ENCODE measurements at regions not wholly inside any gene's neighbourhood (a gene's known extent, or its start where the extent isn't known, plus 50 kb on each side); places are given as distances from the start of the nearest gene placed in this dataset.

- Histone ChIP-seq H3K4me3 (ENCODE audit: insufficient read depth, low read depth, low read length) (no peak overlapping the region), H3K36me3 (replicated peaks; ENCODE audit: control insufficient read depth, insufficient read depth, low read length) (no peaks in the 10 kb centered on the region), H3K27me3 (ENCODE audit: control insufficient read depth, insufficient read depth, low read length) (no peaks in the 10 kb centered on the region)
- DNase-seq: no peak
Measured at GRCh38 chr14:44108601-44109000, 398.5 kb downstream of the FSCB start.

DNA sequence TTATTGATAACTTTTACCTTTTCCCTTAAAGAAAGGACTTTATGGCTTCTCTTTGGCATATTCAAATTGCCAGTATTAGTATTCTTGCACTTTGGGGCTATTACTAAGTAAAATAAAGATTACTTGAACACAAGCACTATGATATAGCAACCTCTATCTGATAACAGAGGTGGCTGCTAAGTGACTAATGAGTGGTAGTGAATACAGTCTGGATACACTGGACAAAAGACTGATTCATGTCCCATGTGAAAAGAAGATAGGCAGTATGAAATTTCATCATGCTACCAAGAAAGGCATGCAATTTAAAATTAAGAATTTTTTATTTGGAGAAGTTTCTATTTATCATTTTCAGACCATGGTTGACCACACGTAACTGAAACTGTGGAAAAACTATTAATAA lies 399.9 kb downstream of the FSCB start:
- H3K27me3 ChIP-seq (ENCODE audit: control insufficient read depth, insufficient read depth, low read length): no peaks in the 10 kb centered on the region
- no peak overlapping the region for H3K4me3 ChIP-seq (ENCODE audit: insufficient read depth, low read depth, low read length)
- H3K36me3 ChIP-seq (replicated peaks; ENCODE audit: control insufficient read depth, insufficient read depth, low read length): no peaks in the 10 kb centered on the region
- no peak for DNase-seq

DNA sequence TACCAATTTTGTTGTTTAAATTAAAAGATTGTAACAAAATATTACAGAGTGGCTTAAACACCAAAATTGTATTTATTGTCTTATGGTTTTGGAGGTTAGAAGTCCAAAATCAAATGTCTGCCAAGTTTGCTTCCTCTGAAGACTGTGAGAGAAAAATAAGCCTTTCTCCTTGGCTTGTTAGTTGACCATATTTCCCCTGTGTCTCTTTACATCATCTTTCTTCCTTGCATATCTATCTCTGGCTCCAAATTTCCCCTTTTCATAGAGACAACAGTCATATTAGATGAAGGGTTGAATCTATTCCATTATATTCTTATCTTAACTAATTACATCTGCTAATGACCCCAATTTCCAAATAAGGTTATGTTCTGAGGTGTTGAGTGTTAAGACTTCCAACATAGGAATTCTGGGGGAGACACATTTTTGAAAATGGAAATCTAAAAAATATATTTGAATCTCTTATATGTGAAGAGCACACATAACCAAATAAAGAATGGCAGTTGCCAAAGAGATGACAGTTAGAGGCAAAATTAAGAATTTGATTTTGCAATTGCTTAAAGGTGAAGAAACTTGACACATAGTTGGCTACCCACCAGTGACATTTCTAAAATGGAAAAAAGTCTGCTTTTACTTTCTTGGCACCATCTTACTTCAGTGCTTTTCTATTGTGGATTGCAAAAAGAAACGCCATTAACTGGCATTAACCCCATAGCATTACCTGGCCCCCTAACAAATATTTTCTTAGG lies 407.2 kb downstream of the FSCB start:
- no peak for DNase-seq
- Histone ChIP-seq H3K36me3 (replicated peaks; ENCODE audit: control insufficient read depth, insufficient read depth, low read length) (no peaks in the 10 kb centered on the region), H3K4me3 (ENCODE audit: insufficient read depth, low read depth, low read length) (no peak overlapping the region), H3K27me3 (ENCODE audit: control insufficient read depth, insufficient read depth, low read length) (no peaks in the 10 kb centered on the region)

DNA sequence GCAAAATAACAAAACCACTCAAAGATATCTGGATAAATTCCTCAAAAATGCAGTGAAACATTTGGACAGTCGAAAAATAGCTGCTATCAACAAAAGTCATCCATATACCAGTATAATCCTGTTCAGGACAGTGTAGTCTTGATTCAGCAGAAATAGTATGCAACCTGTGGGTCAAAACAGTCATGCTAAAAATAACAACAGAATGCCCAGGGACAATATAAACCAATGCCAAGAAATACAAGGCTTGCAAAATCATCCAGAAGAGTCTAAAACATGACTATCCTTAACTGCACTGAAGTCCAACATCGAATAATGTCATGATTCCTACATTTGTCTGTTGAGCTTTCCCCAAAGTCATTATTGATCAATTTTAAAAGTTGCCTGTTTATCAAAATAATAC lies 425.9 kb downstream of the FSCB start:
- no peak for DNase-seq
- no peaks in the 10 kb centered on the region for H3K36me3 ChIP-seq (replicated peaks; ENCODE audit: control insufficient read depth, insufficient read depth, low read length)

GRCh38 chr14:44070046-44070445 lies 437.0 kb downstream of the FSCB start:
- no peak for DNase-seq
- Histone ChIP-seq H3K27me3 (ENCODE audit: control insufficient read depth, insufficient read depth, low read length) (no peaks in the 10 kb centered on the region), H3K4me3 (ENCODE audit: insufficient read depth, low read depth, low read length) (no peak overlapping the region), H3K36me3 (replicated peaks; ENCODE audit: control insufficient read depth, insufficient read depth, low read length) (no peaks in the 10 kb centered on the region)

More for the DNA sequence above, 425.9 kb downstream of the FSCB start:
- Histone ChIP-seq H3K27me3 (ENCODE audit: control insufficient read depth, insufficient read depth, low read length) (no peaks in the 10 kb centered on the region), H3K4me3 (ENCODE audit: insufficient read depth, low read depth, low read length) (no peak overlapping the region)

- H3K36me3 ChIP-seq (replicated peaks; ENCODE audit: control insufficient read depth, insufficient read depth, low read length): no peaks in the 10 kb centered on the region
- no peak for DNase-seq
- H3K4me3 ChIP-seq (ENCODE audit: insufficient read depth, low read depth, low read length): no peak overlapping the region
- H3K27me3 ChIP-seq (ENCODE audit: control insufficient read depth, insufficient read depth, low read length): no peaks in the 10 kb centered on the region
Measured at GRCh38 chr14:44053422-44053821, 453.7 kb downstream of the FSCB start.

DNA sequence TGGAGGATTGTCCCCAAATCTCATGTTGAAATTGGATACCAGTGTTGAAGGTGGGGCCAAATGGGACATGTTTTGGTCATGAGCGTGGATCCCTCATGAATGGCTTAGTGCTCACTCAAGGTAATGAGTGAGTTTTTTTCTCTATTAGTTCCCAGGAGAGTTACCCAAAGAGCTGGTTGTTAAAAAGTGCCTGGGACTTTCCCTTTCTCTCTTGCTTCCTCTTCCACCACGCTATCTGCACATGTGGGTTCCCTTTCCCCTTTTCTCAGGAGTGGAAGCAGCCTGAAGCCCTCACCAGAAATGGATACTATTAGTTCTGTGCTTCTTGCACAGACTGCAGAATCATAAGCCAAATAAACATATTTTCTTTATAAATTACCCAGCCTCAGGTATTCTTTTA lies 465.4 kb downstream of the FSCB start:
- Histone ChIP-seq H3K36me3 (replicated peaks; ENCODE audit: control insufficient read depth, insufficient read depth, low read length) (no peaks in the 10 kb centered on the region), H3K4me3 (ENCODE audit: insufficient read depth, low read depth, low read length) (no peak overlapping the region), H3K27me3 (ENCODE audit: control insufficient read depth, insufficient read depth, low read length) (no peaks in the 10 kb centered on the region)
- no peak for DNase-seq

GRCh38 chr14:44040561-44040960 lies 466.5 kb downstream of the FSCB start:
- Histone ChIP-seq H3K4me3 (ENCODE audit: insufficient read depth, low read depth, low read length) (no peak overlapping the region), H3K36me3 (replicated peaks; ENCODE audit: control insufficient read depth, insufficient read depth, low read length) (no peaks in the 10 kb centered on the region), H3K27me3 (ENCODE audit: control insufficient read depth, insufficient read depth, low read length) (no peaks in the 10 kb centered on the region)
- DNase-seq: no peak

DNA sequence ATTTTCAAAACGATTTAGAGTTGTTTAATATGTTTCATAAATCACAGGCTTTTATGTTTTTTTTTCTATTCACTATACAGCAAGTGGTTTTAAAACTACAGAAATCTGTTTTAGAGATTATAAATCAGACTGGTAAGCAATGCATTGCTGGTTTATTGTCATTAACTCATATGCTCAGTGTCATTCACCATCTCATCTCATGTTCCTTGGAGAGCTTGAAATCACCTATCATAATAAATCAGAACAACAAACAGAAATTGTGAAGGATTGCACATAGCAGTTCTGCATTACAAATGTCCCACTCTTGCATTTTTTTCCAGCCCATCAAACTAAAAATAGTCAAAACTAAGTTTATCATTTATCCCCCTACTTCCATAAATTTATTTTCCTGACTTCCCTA lies 470.8 kb downstream of the FSCB start:
- DNase-seq: no peak
- Histone ChIP-seq H3K27me3 (ENCODE audit: control insufficient read depth, insufficient read depth, low read length) (no peaks in the 10 kb centered on the region), H3K4me3 (ENCODE audit: insufficient read depth, low read depth, low read length) (no peak overlapping the region), H3K36me3 (replicated peaks; ENCODE audit: control insufficient read depth, insufficient read depth, low read length) (no peaks in the 10 kb centered on the region)

DNA sequence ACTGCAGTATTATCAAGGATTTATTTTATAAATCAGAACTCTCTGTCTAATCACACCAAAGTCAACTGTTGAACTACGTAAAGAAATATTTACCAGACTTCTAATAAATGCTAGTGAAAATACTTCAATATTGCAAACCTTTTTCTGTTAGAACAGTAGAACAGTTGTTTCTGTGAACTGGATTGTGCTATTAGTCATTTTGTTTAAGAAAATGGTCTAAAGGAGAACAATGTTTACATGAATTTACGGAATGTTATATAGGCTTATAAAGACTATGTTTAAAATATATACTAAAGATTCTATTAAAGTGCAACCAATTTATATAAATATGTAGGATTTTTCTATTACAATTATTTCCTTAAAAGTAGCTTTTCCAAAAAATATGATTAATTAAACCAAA lies 471.4 kb downstream of the FSCB start:
- no peaks in the 10 kb centered on the region for H3K36me3 ChIP-seq (replicated peaks; ENCODE audit: control insufficient read depth, insufficient read depth, low read length)
- no peaks in the 10 kb centered on the region for H3K27me3 ChIP-seq (ENCODE audit: control insufficient read depth, insufficient read depth, low read length)
- no peak for DNase-seq
- no peak overlapping the region for H3K4me3 ChIP-seq (ENCODE audit: insufficient read depth, low read depth, low read length)

- no peak overlapping the region for H3K4me3 ChIP-seq (ENCODE audit: insufficient read depth, low read depth, low read length)
- no peaks in the 10 kb centered on the region for H3K27me3 ChIP-seq (ENCODE audit: control insufficient read depth, insufficient read depth, low read length)
- DNase-seq: peak; percentile 0
- no peaks in the 10 kb centered on the region for H3K36me3 ChIP-seq (replicated peaks; ENCODE audit: control insufficient read depth, insufficient read depth, low read length)
Measured at GRCh38 chr14:44030831-44031383, 476.2 kb downstream of the FSCB start.

DNA sequence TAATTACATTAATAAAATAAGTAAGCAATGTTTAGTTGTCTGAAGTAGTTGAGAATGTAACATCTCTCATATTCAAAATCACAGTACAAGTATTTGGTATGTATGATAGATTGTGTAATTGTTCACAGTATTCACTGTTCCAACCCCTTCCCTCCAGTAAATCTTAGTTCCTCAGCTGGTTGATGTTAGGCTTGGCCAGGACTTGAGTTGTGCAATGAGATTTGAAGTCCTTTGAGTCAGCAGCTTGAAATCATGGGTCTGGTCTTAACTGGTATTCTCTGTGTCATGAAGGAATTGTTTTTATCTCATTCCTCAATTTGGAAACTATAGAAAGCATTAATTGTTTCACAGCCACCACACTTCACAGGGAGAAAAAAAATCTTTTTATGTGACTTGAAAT lies 477.1 kb downstream of the FSCB start:
- Histone ChIP-seq H3K4me3 (ENCODE audit: insufficient read depth, low read depth, low read length) (no peak overlapping the region), H3K27me3 (ENCODE audit: control insufficient read depth, insufficient read depth, low read length) (no peaks in the 10 kb centered on the region), H3K36me3 (replicated peaks; ENCODE audit: control insufficient read depth, insufficient read depth, low read length) (no peaks in the 10 kb centered on the region)
- DNase-seq: no peak

GRCh38 chr14:44027397-44027796 lies 479.7 kb downstream of the FSCB start:
- H3K36me3 ChIP-seq (replicated peaks; ENCODE audit: control insufficient read depth, insufficient read depth, low read length): no peaks in the 10 kb centered on the region
- no peak overlapping the region for H3K4me3 ChIP-seq (ENCODE audit: insufficient read depth, low read depth, low read length)
- DNase-seq: no peak
- no peaks in the 10 kb centered on the region for H3K27me3 ChIP-seq (ENCODE audit: control insufficient read depth, insufficient read depth, low read length)

DNA sequence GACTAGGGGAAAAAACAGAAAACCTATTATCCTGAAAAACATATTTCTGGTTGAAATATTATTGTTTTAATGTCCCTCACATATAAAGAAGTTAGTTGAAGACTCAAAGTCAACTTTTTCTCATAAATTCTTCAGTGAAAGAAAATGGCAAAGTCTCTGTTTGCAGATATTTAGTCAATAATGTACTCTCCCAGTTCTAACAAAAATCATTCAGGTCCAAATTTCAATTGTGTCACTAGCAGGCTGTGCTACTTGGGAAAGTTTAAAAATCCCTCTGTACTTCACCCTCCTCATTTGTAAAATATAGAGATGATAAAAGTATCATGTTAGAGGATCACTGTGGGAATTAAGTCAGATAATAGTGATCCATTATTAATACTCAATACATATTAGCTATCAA lies 496.5 kb downstream of the FSCB start:
- Histone ChIP-seq H3K4me3 (ENCODE audit: insufficient read depth, low read depth, low read length) (no peak overlapping the region), H3K36me3 (replicated peaks; ENCODE audit: control insufficient read depth, insufficient read depth, low read length) (no peaks in the 10 kb centered on the region), H3K27me3 (ENCODE audit: control insufficient read depth, insufficient read depth, low read length) (no peaks in the 10 kb centered on the region)
- DNase-seq: no peak

DNA sequence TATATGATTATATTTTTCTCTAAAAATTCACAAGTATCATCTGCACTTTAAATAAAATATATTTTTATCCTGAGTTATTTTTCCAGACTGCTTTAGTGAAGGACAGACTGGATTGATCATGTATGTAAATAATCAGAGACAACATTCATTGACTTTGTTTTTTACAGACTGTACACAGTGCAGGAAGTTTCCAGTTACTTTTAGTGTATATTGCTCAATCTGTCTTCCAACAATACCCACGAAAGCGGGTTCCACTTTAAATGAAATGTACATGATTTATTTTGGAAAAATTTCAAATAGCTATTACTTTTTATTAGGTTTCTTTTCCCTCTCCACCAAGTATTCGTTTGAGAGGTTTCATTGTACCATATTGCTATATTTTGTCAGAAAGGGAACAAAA lies 497.0 kb downstream of the FSCB start:
- no peak for DNase-seq
- H3K4me3 ChIP-seq (ENCODE audit: insufficient read depth, low read depth, low read length): no peak overlapping the region
- H3K27me3 ChIP-seq (ENCODE audit: control insufficient read depth, insufficient read depth, low read length): no peaks in the 10 kb centered on the region
- H3K36me3 ChIP-seq (replicated peaks; ENCODE audit: control insufficient read depth, insufficient read depth, low read length): no peaks in the 10 kb centered on the region

- Histone ChIP-seq H3K4me3 (ENCODE audit: insufficient read depth, low read depth, low read length) (no peak overlapping the region), H3K36me3 (replicated peaks; ENCODE audit: control insufficient read depth, insufficient read depth, low read length) (no peaks in the 10 kb centered on the region), H3K27me3 (ENCODE audit: control insufficient read depth, insufficient read depth, low read length) (no peaks in the 10 kb centered on the region)
- DNase-seq: no peak
Measured at GRCh38 chr14:44009642-44010041, 497.4 kb downstream of the FSCB start.

Measured in H7 (cell line).